ENCODE measurements at regions not wholly inside any gene's neighbourhood (a gene's known extent, or its start where the extent isn't known, plus 50 kb on each side); places are given as distances from the start of the nearest gene placed in this dataset.

GRCh38 chr10:78691301-78692030 lies 377.3 kb upstream of the ZMIZ1 start:
- DNase-seq (peak; percentile 52), ATAC-seq (no peak)
- H3F3A ChIP-seq (ENCODE audit: low read length, unreplicated experiment), result no peaks in the 10 kb centered on the region
- no peak overlapping the region for H2AFZ ChIP-seq (ENCODE audit: low read length)
- H3K9me2 ChIP-seq (replicated peaks; ENCODE audit: low read length), result no peaks in the 10 kb centered on the region
- no peak overlapping the region for H3K9ac ChIP-seq (ENCODE audit: low read length)
- H3K4me1 ChIP-seq (ENCODE audit: insufficient read depth, low read length), result no peaks in the 10 kb centered on the region
- BruUV-seq (replicated peaks), result no TSS peak
- no peak overlapping the region for H3K4me3 ChIP-seq (ENCODE audit: low read length)
- TF ChIP-seq EZH2 (IDR thresholded peaks at IDR 0.05; ENCODE audit: low read length, unreplicated experiment), result no peak
- no peak for TF ChIP-seq CTCF (conservative IDR thresholded peaks at IDR 0.05; ENCODE audit: low read depth, low read length)
- TF ChIP-seq EZH2phosphoT487 (IDR thresholded peaks at IDR 0.05; ENCODE audit: borderline replicate concordance, low read length), result no peak
- H3K27me3 ChIP-seq (ENCODE audit: low read length), result no peaks in the 10 kb centered on the region
- ChIA-PET CTCF (no interaction called here), POLR2A (ENCODE audit: unreplicated experiment) (no interaction called here)
- no peak overlapping the region for H3K27ac ChIP-seq (ENCODE audit: low read length)
- no peaks in the 10 kb centered on the region for H3K36me3 ChIP-seq (ENCODE audit: low read depth, low read length)
- H3K9me3 ChIP-seq (ENCODE audit: low read length), result no peaks in the 10 kb centered on the region
- H3K79me2 ChIP-seq (ENCODE audit: low read length), result no peaks in the 10 kb centered on the region
- no peak overlapping the region for H3K4me2 ChIP-seq (ENCODE audit: low read length)
- intact Hi-C loops (cut with micrococcal nuclease), result no loop called here
- H4K20me1 ChIP-seq (ENCODE audit: low read length), result no peaks in the 10 kb centered on the region

GRCh38 chr10:78692071-78692470 lies 376.7 kb upstream of the ZMIZ1 start:
- H3K4me1 ChIP-seq (ENCODE audit: insufficient read depth, low read length), result no peaks in the 10 kb centered on the region
- no peaks in the 10 kb centered on the region for H3F3A ChIP-seq (ENCODE audit: low read length, unreplicated experiment)
- ChIA-PET POLR2A (ENCODE audit: unreplicated experiment) (no interaction called here), CTCF (no interaction called here)
- H3K9ac ChIP-seq (ENCODE audit: low read length), result no peak overlapping the region
- no peaks in the 10 kb centered on the region for H3K9me2 ChIP-seq (replicated peaks; ENCODE audit: low read length)
- TF ChIP-seq EZH2 (IDR thresholded peaks at IDR 0.05; ENCODE audit: low read length, unreplicated experiment) (no peak), CTCF (conservative IDR thresholded peaks at IDR 0.05; ENCODE audit: low read depth, low read length) (no peak), EZH2phosphoT487 (IDR thresholded peaks at IDR 0.05; ENCODE audit: borderline replicate concordance, low read length) (no peak)
- H3K4me2 ChIP-seq (ENCODE audit: low read length), result no peak overlapping the region
- H4K20me1 ChIP-seq (ENCODE audit: low read length), result no peaks in the 10 kb centered on the region
- H3K9me3 ChIP-seq (ENCODE audit: low read length), result no peaks in the 10 kb centered on the region
- H2AFZ ChIP-seq (ENCODE audit: low read length), result no peak overlapping the region
- no peak overlapping the region for H3K27ac ChIP-seq (ENCODE audit: low read length)
- BruUV-seq (replicated peaks), result no TSS peak
- intact Hi-C loops (cut with micrococcal nuclease), result no loop called here
- no peaks in the 10 kb centered on the region for H3K27me3 ChIP-seq (ENCODE audit: low read length)
- no peak overlapping the region for H3K4me3 ChIP-seq (ENCODE audit: low read length)
- ATAC-seq (no peak), DNase-seq (no peak)
- H3K36me3 ChIP-seq (ENCODE audit: low read depth, low read length), result no peaks in the 10 kb centered on the region
- no peaks in the 10 kb centered on the region for H3K79me2 ChIP-seq (ENCODE audit: low read length)

- POLR2A ChIA-PET (ENCODE audit: unreplicated experiment), result interaction anchor here (0.6 kb wide), 1 partner anchor 1424 kb away, joined by 3 read pairs; no protein-coding TSS in a partner anchor
- no peak overlapping the region for H3K4me2 ChIP-seq (ENCODE audit: low read length)
- ATAC-seq, result no peak
- no peaks in the 10 kb centered on the region for H3K79me2 ChIP-seq (ENCODE audit: low read length)
- H3K4me3 ChIP-seq (ENCODE audit: low read length), result no peak overlapping the region
- CTCF ChIA-PET, result interaction anchor here (0.7 kb wide), 2 partner anchors 44 to 319 kb away, joined by 3 to 5 read pairs; no protein-coding TSS in a partner anchor
- H4K20me1 ChIP-seq (ENCODE audit: low read length), result no peaks in the 10 kb centered on the region
- no peak for DNase-seq
- no peaks in the 10 kb centered on the region; the same call in 1 of the 2 replicates for H3K27me3 ChIP-seq (ENCODE audit: low read length)
- H3K9me3 ChIP-seq (ENCODE audit: low read length), result no peaks in the 10 kb centered on the region
- H3F3A ChIP-seq (ENCODE audit: low read length, unreplicated experiment), result no peaks in the 10 kb centered on the region
- H2AFZ ChIP-seq (ENCODE audit: low read length), result no peak overlapping the region
- no peak overlapping the region for H3K9ac ChIP-seq (ENCODE audit: low read length)
- intact Hi-C loops (cut with micrococcal nuclease), result no loop called here
- H3K4me1 ChIP-seq (ENCODE audit: insufficient read depth, low read length), result peaks cover 10% of the 10 kb centered on the region
- peaks cover 7% of the 10 kb centered on the region; the same call in 1 of the 2 replicates for H3K9me2 ChIP-seq (replicated peaks; ENCODE audit: low read length)
- H3K27ac ChIP-seq (ENCODE audit: low read length), result no peak overlapping the region
- TF ChIP-seq EZH2phosphoT487 (IDR thresholded peaks at IDR 0.05; ENCODE audit: borderline replicate concordance, low read length), result no peak
- no peak for TF ChIP-seq EZH2 (IDR thresholded peaks at IDR 0.05; ENCODE audit: low read length, unreplicated experiment)
- no peaks in the 10 kb centered on the region for H3K36me3 ChIP-seq (ENCODE audit: low read depth, low read length)
- BruUV-seq (replicated peaks), result no TSS peak
Observed at GRCh38 chr10:78695846-78696245, 372.9 kb upstream of the ZMIZ1 start.

All from PC-3 (cell line).